ENCODE measurements at regions not wholly inside any gene's neighbourhood (a gene's known extent, or its start where the extent isn't known, plus 50 kb on each side); places are given as distances from the start of the nearest gene placed in this dataset.

DNA sequence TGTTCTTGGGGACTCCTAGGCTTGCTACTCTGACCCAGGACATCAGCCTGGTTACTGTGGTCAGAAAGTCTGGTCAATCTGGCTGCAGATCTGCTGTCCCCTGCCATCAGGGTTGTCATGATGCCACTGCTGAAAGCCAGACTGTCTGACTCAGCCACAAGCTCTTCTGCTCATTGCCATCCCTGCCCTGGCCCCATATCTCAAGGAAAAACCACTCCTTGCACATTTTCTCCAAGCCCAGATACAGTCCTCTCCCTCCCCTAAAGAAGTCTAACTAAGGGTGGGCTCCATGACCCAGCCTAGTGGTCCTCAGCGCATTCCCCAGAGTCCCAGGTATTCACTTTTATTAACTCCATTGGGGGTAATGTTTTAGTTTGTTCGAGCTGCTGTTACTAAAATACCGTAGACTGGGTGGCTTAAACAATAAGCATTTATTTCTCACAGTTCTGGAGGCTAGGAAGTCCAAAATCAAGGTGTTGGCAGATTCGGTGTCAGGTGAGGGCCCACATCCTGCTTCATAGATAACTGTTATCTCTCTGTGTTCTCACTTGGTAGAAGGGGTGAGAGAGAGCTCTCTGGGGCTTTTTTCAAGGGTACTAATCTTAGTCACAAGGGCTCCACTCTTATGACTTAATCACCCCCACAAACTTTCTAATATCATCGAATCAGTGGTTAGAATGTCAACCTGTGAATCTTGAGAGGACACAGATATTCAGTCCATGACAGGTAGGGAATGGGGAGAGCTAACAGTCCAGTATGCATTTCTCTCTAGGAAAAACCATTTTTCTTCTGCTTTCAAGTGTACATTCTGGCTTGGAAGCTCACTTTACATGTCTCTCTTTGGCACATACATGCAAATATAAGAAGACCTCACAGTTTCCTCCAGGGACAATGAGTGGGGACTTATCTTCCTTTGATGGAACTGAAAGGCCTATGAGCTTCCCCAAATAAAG, 94.8 kb upstream of the CXCR4 start:
- H3K4me1 Mint-ChIP-seq: peaks cover 22 to 52% (median 44%) of the 10 kb centered on the region in 7 donors
- Histone ChIP-seq H3K4me1 (ENCODE audit: control insufficient read depth in 2 of 2, insufficient read depth in 2 of 2, low read length in 2 of 2) (peaks cover 21 to 30% of the 10 kb centered on the region in 2 donors), H3K36me3 (ENCODE audit: control insufficient read depth in 2 of 3, insufficient read depth in 3 of 3, low read length in 3 of 3) (no peaks in the 10 kb centered on the region), H3K9me3 (ENCODE audit: control insufficient read depth in 2 of 3, low read length in 3 of 3) (peaks cover 0 to 4% (median 0%) of the 10 kb centered on the region in 3 experiments), H3K27me3 (ENCODE audit: control insufficient read depth in 2 of 2, insufficient read depth in 2 of 2, low read length in 2 of 2) (no peaks in the 10 kb centered on the region), H3K27ac (ENCODE audit: low read depth, low read length) (peak overlapping the region; percentile 14), H3K4me3 (ENCODE audit: low read length) (peak overlapping the region; percentile 3)
- DNase-seq: peak in 6 of 9 donors; percentile 22 to 54 (median 43)
- H3K4me3 Mint-ChIP-seq: peak overlapping the region in 8 of 10 donors; percentile 5 to 56 (median 48)
- POLR2A ChIA-PET: interaction anchor here (0.6 to 2.0 kb wide), 11 partner anchors 26 to 521 kb away, joined by 3 to 14 read pairs (median 4); partner anchors contain the start of gene CXCR4
- peak; percentile 64 for ATAC-seq
- peaks cover 0 to 5% (median 0%) of the 10 kb centered on the region in 5 donors for H3K27me3 Mint-ChIP-seq
- peaks cover 5 to 18% (median 9%) of the 10 kb centered on the region in 5 donors for H3K36me3 Mint-ChIP-seq
- peak overlapping the region; percentile 0 to 88 (median 83) for H3K27ac Mint-ChIP-seq
- CTCF ChIA-PET: no interaction called here
- intact Hi-C loops (cut with micrococcal nuclease): loop anchor here (1.0 to 5.0 kb wide), 2 partner anchors 75 to 76 kb away; no protein-coding TSS in a partner anchor
- H3K9me3 Mint-ChIP-seq: peaks cover 0 to 19% (median 7%) of the 10 kb centered on the region in 11 donors

DNA sequence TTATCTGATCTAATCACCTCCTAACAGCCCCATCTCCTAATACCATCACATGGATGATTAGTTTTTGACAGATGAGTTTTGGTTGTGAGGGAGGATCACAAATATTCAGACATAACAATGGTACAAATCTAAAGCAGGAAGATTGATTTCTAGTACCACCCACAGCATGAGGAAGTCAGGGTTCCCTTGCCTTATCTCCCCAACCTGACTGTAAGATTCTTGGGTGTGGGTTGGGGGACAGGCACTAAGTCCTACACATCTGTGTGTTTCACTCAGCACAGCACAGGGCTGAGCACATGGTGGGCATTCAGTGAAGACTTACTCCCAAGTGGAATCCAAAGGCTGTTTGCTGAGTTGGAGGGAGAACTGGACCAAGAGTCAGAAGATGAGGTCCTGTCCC, 93.8 kb upstream of the CXCR4 start:
- Histone ChIP-seq H3K27me3 (ENCODE audit: control insufficient read depth in 2 of 2, insufficient read depth in 2 of 2, low read length in 2 of 2) (no peaks in the 10 kb centered on the region), H3K4me3 (ENCODE audit: low read length) (no peak overlapping the region), H3K4me1 (ENCODE audit: control insufficient read depth in 2 of 2, insufficient read depth in 2 of 2, low read length in 2 of 2) (peaks cover 21 to 39% of the 10 kb centered on the region in 2 donors), H3K36me3 (ENCODE audit: control insufficient read depth in 2 of 3, insufficient read depth in 3 of 3, low read length in 3 of 3) (no peaks in the 10 kb centered on the region), H3K9me3 (ENCODE audit: control insufficient read depth in 2 of 3, low read length in 3 of 3) (peaks cover 0 to 4% (median 0%) of the 10 kb centered on the region in 3 experiments), H3K27ac (ENCODE audit: low read depth, low read length) (no peak overlapping the region)
- Mint-ChIP-seq H3K9me3 (peaks cover 0 to 19% (median 7%) of the 10 kb centered on the region in 11 donors), H3K27ac (peak overlapping the region in 8 of 9 donors; percentile 57 to 88 (median 76)), H3K27me3 (peaks cover 0 to 3% (median 0%) of the 10 kb centered on the region in 5 donors), H3K36me3 (peaks cover 5 to 18% (median 9%) of the 10 kb centered on the region in 5 donors), H3K4me3 (peak overlapping the region in 1 of 10 donors; percentile 45), H3K4me1 (peaks cover 32 to 55% (median 49%) of the 10 kb centered on the region in 7 donors)
- POLR2A ChIA-PET: interaction anchor here (0.9 to 1.6 kb wide), 8 partner anchors 11 to 103 kb away, joined by 3 to 9 read pairs (median 4); partner anchors contain the start of gene CXCR4
- DNase-seq (no peak), ATAC-seq (no peak)
- CTCF ChIA-PET: interaction anchor here (0.9 kb wide), 1 partner anchor 73 kb away, joined by 3 read pairs; no protein-coding TSS in a partner anchor
- intact Hi-C loops (cut with micrococcal nuclease): loop anchor here (1.0 to 5.0 kb wide), 2 partner anchors 74 to 75 kb away; no protein-coding TSS in a partner anchor

DNA sequence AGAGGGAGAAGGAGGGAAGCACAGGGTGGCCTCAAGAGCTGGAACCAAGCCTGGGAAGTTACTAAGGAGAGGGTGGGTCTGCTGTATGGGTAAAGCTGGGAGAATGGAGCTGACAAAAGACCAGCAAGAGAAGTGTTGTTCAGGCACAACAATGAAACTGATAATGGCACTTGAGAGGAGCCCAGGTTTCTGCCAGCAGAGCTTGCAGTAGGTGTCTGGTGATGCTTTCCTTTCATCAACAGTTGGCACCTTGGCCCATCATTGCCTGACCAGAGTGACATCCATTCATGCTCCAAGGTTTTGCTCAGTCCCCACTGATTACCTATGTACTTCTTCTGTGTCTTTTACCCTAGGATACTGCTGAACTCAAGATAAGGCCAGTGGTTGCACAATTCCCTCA, 92.9 kb upstream of the CXCR4 start:
- DNase-seq (no peak), ATAC-seq (no peak)
- ChIA-PET POLR2A (interaction anchor here (0.9 to 1.3 kb wide), 5 partner anchors 10 to 103 kb away, joined by 3 to 6 read pairs (median 4); no protein-coding TSS in a partner anchor), CTCF (interaction anchor here (0.9 kb wide), 1 partner anchor 73 kb away, joined by 3 read pairs; no protein-coding TSS in a partner anchor)
- peaks cover 21 to 39% of the 10 kb centered on the region in 2 donors for H3K4me1 ChIP-seq (ENCODE audit: control insufficient read depth in 2 of 2, insufficient read depth in 2 of 2, low read length in 2 of 2)
- intact Hi-C loops (cut with micrococcal nuclease): loop anchor here in 1 of 2 donors (5.0 kb wide), 1 partner anchor 74 kb away; no protein-coding TSS in a partner anchor
- H3K27ac ChIP-seq (ENCODE audit: low read depth, low read length): no peak overlapping the region
- peaks cover 0 to 4% (median 0%) of the 10 kb centered on the region in 3 experiments for H3K9me3 ChIP-seq (ENCODE audit: control insufficient read depth in 2 of 3, low read length in 3 of 3)
- no peaks in the 10 kb centered on the region for H3K27me3 ChIP-seq (ENCODE audit: control insufficient read depth in 2 of 2, insufficient read depth in 2 of 2, low read length in 2 of 2)
- peak overlapping the region in 3 of 9 donors; percentile 20 to 56 (median 31) for H3K27ac Mint-ChIP-seq
- H3K36me3 Mint-ChIP-seq: peaks cover 5 to 18% (median 9%) of the 10 kb centered on the region in 5 donors
- no peak overlapping the region for H3K4me3 ChIP-seq (ENCODE audit: low read length)
- H3K4me3 Mint-ChIP-seq: peak overlapping the region in 1 of 10 donors; percentile 12
- no peaks in the 10 kb centered on the region for H3K36me3 ChIP-seq (ENCODE audit: control insufficient read depth in 2 of 3, insufficient read depth in 3 of 3, low read length in 3 of 3)
- peaks cover 0 to 2% (median 0%) of the 10 kb centered on the region in 5 donors for H3K27me3 Mint-ChIP-seq
- H3K4me1 Mint-ChIP-seq: peaks cover 32 to 59% (median 53%) of the 10 kb centered on the region in 7 donors
- peaks cover 0 to 19% (median 7%) of the 10 kb centered on the region in 11 donors for H3K9me3 Mint-ChIP-seq

DNA sequence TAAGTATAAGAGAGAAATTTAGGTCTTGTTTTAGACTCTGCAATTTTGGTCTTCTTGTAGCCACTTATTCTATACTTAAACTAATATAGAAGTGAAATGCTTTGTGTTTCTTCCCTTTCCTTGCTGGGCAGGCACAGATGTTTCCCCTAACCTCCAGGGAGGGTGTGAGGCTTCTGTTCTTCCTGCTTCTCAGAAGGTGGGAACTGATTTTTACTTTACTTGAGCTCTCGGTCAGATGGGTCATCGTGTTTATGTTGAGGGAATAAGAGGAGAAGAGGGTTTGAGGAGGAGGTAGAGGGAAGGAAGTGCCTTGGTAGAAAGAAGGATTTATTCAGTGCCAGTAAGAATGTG, 92.5 kb upstream of the CXCR4 start:
- Histone ChIP-seq H3K4me3 (ENCODE audit: low read length) (no peak overlapping the region), H3K27ac (ENCODE audit: low read depth, low read length) (no peak overlapping the region), H3K4me1 (ENCODE audit: control insufficient read depth in 2 of 2, insufficient read depth in 2 of 2, low read length in 2 of 2) (peaks cover 21 to 39% of the 10 kb centered on the region in 2 donors), H3K27me3 (ENCODE audit: control insufficient read depth in 2 of 2, insufficient read depth in 2 of 2, low read length in 2 of 2) (no peaks in the 10 kb centered on the region), H3K9me3 (ENCODE audit: control insufficient read depth in 2 of 3, low read length in 3 of 3) (peaks cover 0 to 4% (median 0%) of the 10 kb centered on the region in 3 experiments), H3K36me3 (ENCODE audit: control insufficient read depth in 2 of 3, insufficient read depth in 3 of 3, low read length in 3 of 3) (no peaks in the 10 kb centered on the region)
- CTCF ChIA-PET: no interaction called here
- DNase-seq (no peak), ATAC-seq (no peak)
- H3K36me3 Mint-ChIP-seq: peaks cover 5 to 20% (median 11%) of the 10 kb centered on the region in 5 donors
- H3K4me1 Mint-ChIP-seq: peaks cover 32 to 62% (median 53%) of the 10 kb centered on the region in 7 donors
- intact Hi-C loops (cut with micrococcal nuclease): loop anchor here in 1 of 2 donors (5.0 kb wide), 1 partner anchor 73 kb away; no protein-coding TSS in a partner anchor
- POLR2A ChIA-PET: interaction anchor here (1.2 to 1.3 kb wide), 2 partner anchors 12 to 102 kb away, joined by 4 to 6 read pairs; no protein-coding TSS in a partner anchor
- peak overlapping the region in 1 of 10 donors; percentile 12 for H3K4me3 Mint-ChIP-seq
- peaks cover 0 to 20% (median 7%) of the 10 kb centered on the region in 11 donors for H3K9me3 Mint-ChIP-seq
- peaks cover 0 to 2% (median 0%) of the 10 kb centered on the region in 5 donors for H3K27me3 Mint-ChIP-seq
- H3K27ac Mint-ChIP-seq: peak overlapping the region in 4 of 9 donors; percentile 20 to 59 (median 44)

DNA sequence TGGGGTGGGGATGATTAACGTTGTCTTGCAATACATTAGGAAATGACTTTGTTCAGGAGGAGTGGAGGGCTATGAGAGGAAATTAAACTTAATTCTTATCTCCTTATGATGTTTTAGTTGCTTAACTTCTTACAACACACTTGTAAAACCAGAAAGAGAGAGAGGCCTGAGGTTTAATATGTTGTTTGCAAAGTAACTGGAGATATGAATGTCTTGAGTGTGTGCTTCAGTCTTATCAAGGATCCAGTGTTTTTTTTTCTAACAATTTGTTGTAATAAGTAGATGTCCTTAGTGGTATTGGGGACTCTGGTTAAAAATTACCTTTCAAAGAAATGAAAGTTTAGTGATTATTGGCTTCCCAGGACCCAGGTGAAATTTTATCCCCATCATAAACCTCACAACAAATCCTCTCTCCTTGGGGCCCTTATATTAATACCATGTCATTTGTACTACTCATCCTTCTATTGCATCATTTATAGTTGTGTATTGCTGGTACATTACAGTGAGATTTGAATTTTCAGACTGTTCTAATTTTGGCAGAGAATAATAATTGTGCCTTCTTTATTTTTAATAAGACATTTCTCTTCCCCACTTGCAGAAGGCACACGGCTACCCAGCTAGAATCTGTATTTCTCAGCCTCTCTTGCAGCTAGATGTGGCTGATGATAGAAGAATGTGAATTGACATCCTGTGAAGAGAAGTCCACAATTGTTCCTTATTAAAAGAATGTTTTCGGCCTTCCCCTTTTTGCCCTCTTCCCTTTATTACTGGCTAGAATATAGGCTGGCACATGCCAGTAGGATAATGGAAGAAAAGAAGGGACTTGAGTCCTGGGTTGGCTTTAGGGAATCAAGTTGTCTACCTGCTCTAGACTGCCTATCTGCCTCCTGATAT, 91.9 kb upstream of the CXCR4 start:
- DNase-seq: no peak
- Histone ChIP-seq H3K36me3 (ENCODE audit: control insufficient read depth in 2 of 3, insufficient read depth in 3 of 3, low read length in 3 of 3) (no peaks in the 10 kb centered on the region), H3K4me3 (ENCODE audit: low read length) (no peak overlapping the region), H3K9me3 (ENCODE audit: control insufficient read depth in 2 of 3, low read length in 3 of 3) (peaks cover 0 to 4% (median 0%) of the 10 kb centered on the region in 3 experiments), H3K27ac (ENCODE audit: low read depth, low read length) (no peak overlapping the region), H3K4me1 (ENCODE audit: control insufficient read depth in 2 of 2, insufficient read depth in 2 of 2, low read length in 2 of 2) (peaks cover 21 to 39% of the 10 kb centered on the region in 2 donors), H3K27me3 (ENCODE audit: control insufficient read depth in 2 of 2, insufficient read depth in 2 of 2, low read length in 2 of 2) (no peaks in the 10 kb centered on the region)
- H3K36me3 Mint-ChIP-seq: peaks cover 5 to 20% (median 11%) of the 10 kb centered on the region in 5 donors
- CTCF ChIA-PET: no interaction called here
- peaks cover 32 to 63% (median 53%) of the 10 kb centered on the region in 7 donors for H3K4me1 Mint-ChIP-seq
- POLR2A ChIA-PET: interaction anchor here (1.4 kb wide), 1 partner anchor 76 kb away, joined by 5 read pairs; no protein-coding TSS in a partner anchor
- peak overlapping the region in 2 of 9 donors; percentile 20 to 31 for H3K27ac Mint-ChIP-seq
- no peak for ATAC-seq
- H3K9me3 Mint-ChIP-seq: peaks cover 0 to 22% (median 7%) of the 10 kb centered on the region in 11 donors
- H3K27me3 Mint-ChIP-seq: no peaks in the 10 kb centered on the region
- no peak overlapping the region for H3K4me3 Mint-ChIP-seq
- intact Hi-C loops (cut with micrococcal nuclease): loop anchor here (2.0 to 5.0 kb wide), 2 partner anchors 15 to 73 kb away; no protein-coding TSS in a partner anchor

All from naive thymus-derived CD4-positive, alpha-beta T cell (primary cell).